Spleen (tissue), 11 donors: ENCODE measurements at regions not wholly inside any gene's neighbourhood (a gene's known extent, or its start where the extent isn't known, plus 50 kb on each side); places are given as distances from the start of the nearest gene placed in this dataset.

Experiments used
- DNase-seq: peaks from one replicate; pipeline ENCODE4 v3.0.0-alpha.2; 2020
- H3K27ac ChIP-seq, 8 donors: fragments of 200-600 bp; sonication (generic) in 7 of 8; 1 replicate in 4 of 8; 2 replicates in 4 of 8; pipeline versions ENCODE4 v1.5.0 to v1.8.0; 2016 to 2021; ENCODE audit warnings: inconsistent platforms in 4 of 8, mild to moderate bottlenecking in 4 of 8, moderate library complexity in 1 of 8
- H3K27me3 ChIP-seq, 7 donors: fragments of 200-600 bp; sonication (generic) in 6 of 7; replicated peaks in 1 of 7; 1 replicate in 4 of 7; 2 replicates in 3 of 7; pipeline versions ENCODE4 v1.5.0 to v1.8.0; 2016 to 2021; ENCODE audit warnings: inconsistent platforms in 3 of 7, mild to moderate bottlenecking in 1 of 7
- H3K36me3 ChIP-seq, 6 donors: fragments of 200-600 bp; sonication (generic) in 5 of 6; 1 replicate in 4 of 6; 2 replicates in 2 of 6; pipeline versions ENCODE4 v1.5.0 to v1.8.0; 2016 to 2021; ENCODE audit warnings: inconsistent platforms in 2 of 6
- H3K4me1 ChIP-seq, 6 donors: fragments of 200-600 bp; sonication (generic) in 5 of 6; 1 replicate in 3 of 6; 2 replicates in 3 of 6; pipeline versions ENCODE4 v1.5.0 to v1.8.0; 2016 to 2021; ENCODE audit warnings: inconsistent platforms in 3 of 6
- H3K4me3 ChIP-seq, 8 donors: fragments of 200-600 bp; sonication (generic) in 7 of 8; 1 replicate in 4 of 8; 2 replicates in 4 of 8; pipeline versions ENCODE4 v1.5.0 to v1.8.0; 2016 to 2021; ENCODE audit warnings: inconsistent platforms in 4 of 8, mild to moderate bottlenecking in 4 of 8, moderate library complexity in 2 of 8
- H3K9me3 ChIP-seq, 8 donors: fragments of 200-600 bp; sonication (generic) in 7 of 8; 1 replicate in 4 of 8; 2 replicates in 4 of 8; pipeline versions ENCODE4 v1.5.0 to v1.8.0; 2016 to 2021; ENCODE audit warnings: inconsistent platforms in 4 of 8
- CTCF ChIP-seq, 11 experiments: fragments of 200-600 bp in 7 of 11; fragments of 450-650 bp in 4 of 11; sonication (generic) in 4 of 11; IDR thresholded peaks in 8 of 11; conservative IDR thresholded peaks in 3 of 11; 1 replicate in 7 of 11; 2 replicates in 4 of 11; pipeline versions ENCODE4 v1.4.0 to v1.8.0; 2016 to 2021; ENCODE audit warnings: antibody characterized with exemption in 11 of 11, inconsistent platforms in 4 of 11, mild to moderate bottlenecking in 1 of 11
- POLR2A ChIP-seq, 3 donors: fragments of 450-650 bp; IDR thresholded peaks; one replicate each; pipeline ENCODE4 v1.5.1; 2017; ENCODE audit warnings: antibody characterized with exemption in 3 of 3, mild to moderate bottlenecking in 1 of 3
- POLR2AphosphoS5 ChIP-seq, 3 donors: sonication (generic); formaldehyde crosslinking; IDR thresholded peaks; one replicate each; pipeline ENCODE4 v1.5.1; 2017; ENCODE audit warnings: antibody characterized with exemption in 3 of 3
- whole genome bisulfite sequencing, 5 donors: extraction: QIAGEN DNeasy Blood & Tissue Kit in 3 of 5; methylation state at CpG; one replicate each; pipeline versions ENCODE4 v1.1.5 to v1.1.7; 2013 to 2018; 5-methylcytosine and 5-hydroxymethylcytosine counted together
- intact Hi-C: fragments of 100-400 bp; cut with DNase I; formaldehyde crosslinking; loops from one replicate; pipeline ENCODE4 v1.15.0; 2023; ENCODE audit warnings: low total_unique reads
- donor health status: healthy with polysubstance abuse.
- donor health status: DM: no; HTN: no; CAD: no; lungs with moderate emphysema.
- donor health status: DM: no; HTN: no; CAD: no.
- donor health status: Bipolar disorder and iron deficiency.
- donor health status: healthy.
- donor health status: DM: no; HTN: no; CAD: no.
- donor health status: DM: yes; HTN: yes; CAD: no.

- intact Hi-C loops, result no loop called here
- TF ChIP-seq POLR2AphosphoS5 (IDR thresholded peaks at IDR 0.05) (no peak), POLR2A (IDR thresholded peaks at IDR 0.05) (no peak), CTCF (IDR thresholded peaks at IDR 0.05 in 8 of 11, conservative IDR thresholded peaks at IDR 0.05 in 3 of 11) (no peak)
- 38 to 56% (median 47%) methylated on average over 4 of the region's 4 CpGs for WGBS, 5 donors
Measured at GRCh38 chr18:72376256-72376655, 167.9 kb downstream of the CBLN2 start.

GRCh38 chr18:72375618-72376017, 168.5 kb downstream of the CBLN2 start:
- Histone ChIP-seq H3K27me3 (no peaks in the 10 kb centered on the region), H3K4me3 (no peak overlapping the region), H3K9me3 (peaks cover 0 to 19% (median 9%) of the 10 kb centered on the region in 8 donors), H3K27ac (no peak overlapping the region), H3K36me3 (no peaks in the 10 kb centered on the region), H3K4me1 (no peaks in the 10 kb centered on the region)
- intact Hi-C loops, result no loop called here
- no peak for TF ChIP-seq POLR2A (IDR thresholded peaks at IDR 0.05)
- no peak for TF ChIP-seq CTCF (IDR thresholded peaks at IDR 0.05 in 8 of 11, conservative IDR thresholded peaks at IDR 0.05 in 3 of 11)
- TF ChIP-seq POLR2AphosphoS5 (IDR thresholded peaks at IDR 0.05), result no peak
- WGBS, 5 donors, result 85 to 92% (median 88%) methylated on average over 5 of the region's 5 CpGs
- DNase-seq, result no peak

More at GRCh38 chr18:72376256-72376655, 167.9 kb downstream of the CBLN2 start:
- no peak overlapping the region for H3K4me3 ChIP-seq
- DNase-seq, result no peak
- no peaks in the 10 kb centered on the region for H3K4me1 ChIP-seq
- no peaks in the 10 kb centered on the region for H3K36me3 ChIP-seq
- peaks cover 0 to 12% (median 4%) of the 10 kb centered on the region in 8 donors for H3K9me3 ChIP-seq
- H3K27ac ChIP-seq, result no peak overlapping the region
- H3K27me3 ChIP-seq, result no peaks in the 10 kb centered on the region

- Histone ChIP-seq H3K4me1 (no peaks in the 10 kb centered on the region), H3K9me3 (peaks cover 0 to 23% (median 13%) of the 10 kb centered on the region in 8 donors), H3K36me3 (no peaks in the 10 kb centered on the region), H3K27me3 (no peaks in the 10 kb centered on the region), H3K27ac (no peak overlapping the region), H3K4me3 (no peak overlapping the region)
- intact Hi-C loops, result no loop called here
- no peak for DNase-seq
- TF ChIP-seq POLR2AphosphoS5 (IDR thresholded peaks at IDR 0.05) (no peak), POLR2A (IDR thresholded peaks at IDR 0.05) (no peak), CTCF (IDR thresholded peaks at IDR 0.05 in 8 of 11, conservative IDR thresholded peaks at IDR 0.05 in 3 of 11) (no peak)
Measured at GRCh38 chr18:72372076-72372475, 172.1 kb downstream of the CBLN2 start.

GRCh38 chr18:72368308-72368707, 175.8 kb downstream of the CBLN2 start:
- WGBS, 5 donors, result 39 to 79% (median 64%) methylated on average over 1 of the region's 1 CpG
- intact Hi-C loops, result no loop called here
- no peak overlapping the region for H3K27ac ChIP-seq
- H3K9me3 ChIP-seq, result peaks cover 0 to 17% (median 13%) of the 10 kb centered on the region in 8 donors
- DNase-seq, result no peak
- no peaks in the 10 kb centered on the region for H3K27me3 ChIP-seq
- no peak overlapping the region for H3K4me3 ChIP-seq
- TF ChIP-seq POLR2AphosphoS5 (IDR thresholded peaks at IDR 0.05), result no peak
- H3K4me1 ChIP-seq, result no peaks in the 10 kb centered on the region
- no peaks in the 10 kb centered on the region for H3K36me3 ChIP-seq

- Histone ChIP-seq H3K27me3 (no peaks in the 10 kb centered on the region), H3K4me1 (no peaks in the 10 kb centered on the region), H3K4me3 (no peak overlapping the region), H3K9me3 (no peaks in the 10 kb centered on the region), H3K36me3 (no peaks in the 10 kb centered on the region), H3K27ac (no peak overlapping the region)
- intact Hi-C loops, result no loop called here
- DNase-seq, result no peak
- TF ChIP-seq POLR2AphosphoS5 (IDR thresholded peaks at IDR 0.05) (no peak), CTCF (IDR thresholded peaks at IDR 0.05 in 8 of 11, conservative IDR thresholded peaks at IDR 0.05 in 3 of 11) (no peak), POLR2A (IDR thresholded peaks at IDR 0.05) (no peak)
- WGBS, 5 donors, result 49 to 70% (median 58%) methylated on average over 4 of the region's 4 CpGs
Measured at GRCh38 chr18:72360634-72361033, 183.5 kb downstream of the CBLN2 start.
